ENCODE measurements at regions not wholly inside any gene's neighbourhood (a gene's known extent, or its start where the extent isn't known, plus 50 kb on each side); places are given as distances from the start of the nearest gene placed in this dataset.

GRCh38 chr15:93722165-93722564 lies 509.2 kb upstream of the MCTP2 start:
- ATAC-seq (ENCODE audit: insufficient number of reproducible peaks, low FRiP score, low read depth), result no peak
- no peaks in the 10 kb centered on the region for H3K27me3 ChIP-seq (replicated peaks; ENCODE audit: insufficient read depth)
- H3K4me1 ChIP-seq (ENCODE audit: control insufficient read depth in 1 of 2, low read depth in 2 of 2), result no peaks in the 10 kb centered on the region
- H3K9me3 ChIP-seq, result no peaks in the 10 kb centered on the region
- H3K4me3 ChIP-seq, result no peak overlapping the region
- TF ChIP-seq, protein P1, sequence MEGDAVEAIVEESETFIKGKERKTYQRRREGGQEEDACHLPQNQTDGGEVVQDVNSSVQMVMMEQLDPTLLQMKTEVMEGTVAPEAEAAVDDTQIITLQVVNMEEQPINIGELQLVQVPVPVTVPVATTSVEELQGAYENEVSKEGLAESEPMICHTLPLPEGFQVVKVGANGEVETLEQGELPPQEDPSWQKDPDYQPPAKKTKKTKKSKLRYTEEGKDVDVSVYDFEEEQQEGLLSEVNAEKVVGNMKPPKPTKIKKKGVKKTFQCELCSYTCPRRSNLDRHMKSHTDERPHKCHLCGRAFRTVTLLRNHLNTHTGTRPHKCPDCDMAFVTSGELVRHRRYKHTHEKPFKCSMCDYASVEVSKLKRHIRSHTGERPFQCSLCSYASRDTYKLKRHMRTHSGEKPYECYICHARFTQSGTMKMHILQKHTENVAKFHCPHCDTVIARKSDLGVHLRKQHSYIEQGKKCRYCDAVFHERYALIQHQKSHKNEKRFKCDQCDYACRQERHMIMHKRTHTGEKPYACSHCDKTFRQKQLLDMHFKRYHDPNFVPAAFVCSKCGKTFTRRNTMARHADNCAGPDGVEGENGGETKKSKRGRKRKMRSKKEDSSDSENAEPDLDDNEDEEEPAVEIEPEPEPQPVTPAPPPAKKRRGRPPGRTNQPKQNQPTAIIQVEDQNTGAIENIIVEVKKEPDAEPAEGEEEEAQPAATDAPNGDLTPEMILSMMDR (IDR thresholded peaks at IDR 0.05), result no peak
- DNase-seq (ENCODE audit: low spot score), result no peak
- H3K27ac ChIP-seq, result no peak overlapping the region
- H3K36me3 ChIP-seq, result no peaks in the 10 kb centered on the region

DNA sequence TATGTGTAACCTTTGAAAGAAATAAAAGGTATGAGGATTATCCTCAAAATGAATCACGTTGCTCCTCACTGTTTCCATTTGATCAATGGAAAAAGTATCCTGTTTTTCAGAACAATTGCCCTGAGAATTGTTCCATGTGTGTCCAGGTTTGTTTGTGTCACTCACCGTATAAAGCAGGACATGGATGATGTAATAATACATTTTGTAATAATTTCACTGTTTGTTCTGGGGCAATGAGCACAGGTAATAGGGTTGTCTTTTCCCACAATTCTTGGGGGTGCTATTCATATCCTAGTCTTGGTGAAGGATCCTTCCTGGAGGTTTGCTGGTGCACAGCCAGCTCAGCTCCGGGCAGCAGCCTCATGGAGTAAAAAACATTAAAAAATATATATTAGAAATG lies 510.8 kb upstream of the MCTP2 start:
- Histone ChIP-seq H3K36me3 (no peaks in the 10 kb centered on the region), H3K9me3 (no peaks in the 10 kb centered on the region)

GRCh38 chr15:93719921-93720351 lies 511.4 kb upstream of the MCTP2 start:
- Histone ChIP-seq H3K36me3 (no peaks in the 10 kb centered on the region), H3K4me3 (no peak overlapping the region), H3K27me3 (replicated peaks; ENCODE audit: insufficient read depth) (no peaks in the 10 kb centered on the region), H3K4me1 (ENCODE audit: control insufficient read depth in 1 of 2, low read depth in 2 of 2) (no peaks in the 10 kb centered on the region), H3K9me3 (no peaks in the 10 kb centered on the region), H3K27ac (no peak overlapping the region)
- DNase-seq (ENCODE audit: low spot score), result no peak
- ATAC-seq (ENCODE audit: insufficient number of reproducible peaks, low FRiP score, low read depth), result no peak
- TF ChIP-seq, protein P1 (IDR thresholded peaks at IDR 0.05), result no peak

More for the DNA sequence above, 510.8 kb upstream of the MCTP2 start:
- DNase-seq (ENCODE audit: low spot score), result no peak
- Histone ChIP-seq H3K4me1 (ENCODE audit: control insufficient read depth in 1 of 2, low read depth in 2 of 2) (no peaks in the 10 kb centered on the region), H3K27ac (no peak overlapping the region), H3K27me3 (replicated peaks; ENCODE audit: insufficient read depth) (no peaks in the 10 kb centered on the region), H3K4me3 (no peak overlapping the region)
- TF ChIP-seq, protein P1 (IDR thresholded peaks at IDR 0.05), result no peak
- no peak for ATAC-seq (ENCODE audit: insufficient number of reproducible peaks, low FRiP score, low read depth)

DNA sequence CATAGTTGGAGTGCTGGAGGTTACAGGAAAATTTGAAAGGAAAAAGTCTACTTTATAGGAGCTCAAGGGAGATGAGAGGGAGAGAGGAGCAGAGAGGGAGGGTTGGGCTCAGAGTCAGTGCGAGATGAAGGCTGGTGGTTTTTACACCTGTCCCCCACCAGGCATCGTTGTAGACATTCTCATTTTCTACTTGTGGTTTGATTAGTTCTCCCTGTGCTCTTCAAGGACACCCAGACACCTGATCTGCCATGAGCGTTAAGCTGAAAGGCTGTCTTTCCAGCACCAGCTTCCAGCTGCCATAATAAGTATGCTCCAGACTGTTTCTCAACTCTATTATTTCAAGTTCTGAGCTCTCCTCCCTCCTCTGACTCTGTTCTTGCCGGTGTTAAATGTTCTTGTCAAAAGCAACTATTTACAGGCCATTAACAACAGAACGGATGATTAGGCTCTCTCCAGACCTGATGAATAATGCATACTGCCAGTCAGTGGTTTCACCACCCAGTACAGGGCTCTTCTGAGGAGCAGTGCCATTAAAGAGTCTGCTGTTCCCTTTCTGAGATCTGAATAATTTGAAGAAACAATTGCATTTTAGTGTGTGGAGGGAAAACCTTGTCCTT lies 514.6 kb upstream of the MCTP2 start:
- no peak overlapping the region for H3K4me3 ChIP-seq
- DNase-seq (ENCODE audit: low spot score) (no peak), ATAC-seq (ENCODE audit: insufficient number of reproducible peaks, low FRiP score, low read depth) (no peak)
- H3K27me3 ChIP-seq (replicated peaks; ENCODE audit: insufficient read depth), result no peaks in the 10 kb centered on the region
- H3K4me1 ChIP-seq (ENCODE audit: control insufficient read depth in 1 of 2, low read depth in 2 of 2), result no peaks in the 10 kb centered on the region
- H3K9me3 ChIP-seq, result no peaks in the 10 kb centered on the region
- no peaks in the 10 kb centered on the region for H3K36me3 ChIP-seq
- H3K27ac ChIP-seq, result no peak overlapping the region
- TF ChIP-seq, protein P1 (IDR thresholded peaks at IDR 0.05), result no peak

GRCh38 chr15:93709708-93710107 lies 521.7 kb upstream of the MCTP2 start:
- no peak overlapping the region for H3K27ac ChIP-seq
- H3K4me3 ChIP-seq, result no peak overlapping the region
- TF ChIP-seq, protein P1 (IDR thresholded peaks at IDR 0.05), result no peak
- no peaks in the 10 kb centered on the region for H3K9me3 ChIP-seq
- no peaks in the 10 kb centered on the region for H3K27me3 ChIP-seq (replicated peaks; ENCODE audit: insufficient read depth)
- H3K4me1 ChIP-seq (ENCODE audit: control insufficient read depth in 1 of 2, low read depth in 2 of 2), result no peaks in the 10 kb centered on the region
- DNase-seq (ENCODE audit: low spot score) (no peak), ATAC-seq (ENCODE audit: insufficient number of reproducible peaks, low FRiP score, low read depth) (no peak)
- H3K36me3 ChIP-seq, result no peaks in the 10 kb centered on the region
